Bronchial epithelial cell (primary cell): ENCODE measurements at regions not wholly inside any gene's neighbourhood (a gene's known extent, or its start where the extent isn't known, plus 50 kb on each side); places are given as distances from the start of the nearest gene placed in this dataset.
A peak's percentile ranks its signal among the peaks of the same experiment; 100 is the strongest.

Experiments
- DNase-seq: peaks from one replicate; pipeline ENCODE4 v3.0.0-alpha.2; 2010; ENCODE audit warnings: low read depth
- FAIRE-seq: peaks from 2 replicates; lab custom pipeline; 2011; peaks lifted over from hg19 to GRCh38; lab: Jason Lieb, UNC
- H3K27me3 ChIP-seq: 2 replicates; pipeline ENCODE4 v1.5.1; 2011; ENCODE audit warnings: low read length; ENCODE audit not compliant: control insufficient read depth, insufficient read depth
- H3K36me3 ChIP-seq: 2 replicates; pipeline ENCODE4 v1.5.1; 2011; ENCODE audit warnings: low read length; ENCODE audit not compliant: control insufficient read depth, insufficient read depth
- H3K4me3 ChIP-seq: 2 replicates; pipeline ENCODE4 v1.5.1; 2011; ENCODE audit warnings: mild to moderate bottlenecking, low read depth, low read length, control low read depth
- TF ChIP-seq, protein P1 (sequence below): IDR thresholded peaks from 2 replicates; pipeline ENCODE4 v1.5.1; 2011; ENCODE audit warnings: mild to moderate bottlenecking, moderate library complexity, low read length, control low read depth, inconsistent platforms; ENCODE audit not compliant: insufficient read depth, severe bottlenecking

DNA sequence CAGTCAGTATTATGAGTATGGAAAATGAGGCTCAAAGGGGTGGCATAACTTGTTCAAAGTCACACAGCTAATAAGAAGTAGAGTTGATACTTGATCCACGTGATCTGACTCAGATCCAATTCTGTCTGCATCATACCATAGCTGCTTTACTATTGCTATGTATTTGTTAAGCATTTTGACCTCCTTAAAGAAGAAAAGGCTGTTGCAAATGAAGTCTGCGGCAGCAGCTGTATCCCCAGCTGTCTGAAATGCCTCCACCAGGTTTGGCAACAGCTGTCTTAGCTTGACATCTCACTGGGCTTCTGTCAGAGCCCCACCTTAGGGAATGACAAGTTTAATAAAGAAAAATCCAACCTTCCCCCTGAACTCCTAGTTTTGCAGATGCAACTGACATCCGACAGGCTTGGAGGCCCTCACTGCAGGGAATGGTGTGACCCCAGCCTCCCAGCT is 75.6 kb upstream of the SLC44A1 start:
- DNase-seq = peak; percentile 17
- no peak for FAIRE-seq

DNA sequence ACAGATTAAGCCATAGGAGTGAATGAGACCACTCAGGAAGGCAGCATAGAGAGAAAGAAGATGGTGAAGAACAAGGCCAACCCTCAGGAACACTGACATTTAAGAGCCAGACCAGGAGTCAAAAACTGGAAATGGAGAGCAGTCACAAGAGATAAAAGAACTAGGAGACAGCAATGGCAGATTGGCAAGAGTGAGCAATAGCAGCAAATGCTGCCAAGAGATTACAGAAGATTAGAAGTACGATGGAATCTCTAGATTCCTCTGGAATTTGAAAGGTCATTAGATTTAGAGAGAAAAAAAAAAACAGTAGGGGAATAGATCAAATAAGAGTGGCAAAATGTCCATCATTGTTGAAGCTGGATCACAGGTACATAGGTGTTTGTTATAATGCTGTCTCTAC is 73.4 kb upstream of the SLC44A1 start:
- TF ChIP-seq, protein P1, sequence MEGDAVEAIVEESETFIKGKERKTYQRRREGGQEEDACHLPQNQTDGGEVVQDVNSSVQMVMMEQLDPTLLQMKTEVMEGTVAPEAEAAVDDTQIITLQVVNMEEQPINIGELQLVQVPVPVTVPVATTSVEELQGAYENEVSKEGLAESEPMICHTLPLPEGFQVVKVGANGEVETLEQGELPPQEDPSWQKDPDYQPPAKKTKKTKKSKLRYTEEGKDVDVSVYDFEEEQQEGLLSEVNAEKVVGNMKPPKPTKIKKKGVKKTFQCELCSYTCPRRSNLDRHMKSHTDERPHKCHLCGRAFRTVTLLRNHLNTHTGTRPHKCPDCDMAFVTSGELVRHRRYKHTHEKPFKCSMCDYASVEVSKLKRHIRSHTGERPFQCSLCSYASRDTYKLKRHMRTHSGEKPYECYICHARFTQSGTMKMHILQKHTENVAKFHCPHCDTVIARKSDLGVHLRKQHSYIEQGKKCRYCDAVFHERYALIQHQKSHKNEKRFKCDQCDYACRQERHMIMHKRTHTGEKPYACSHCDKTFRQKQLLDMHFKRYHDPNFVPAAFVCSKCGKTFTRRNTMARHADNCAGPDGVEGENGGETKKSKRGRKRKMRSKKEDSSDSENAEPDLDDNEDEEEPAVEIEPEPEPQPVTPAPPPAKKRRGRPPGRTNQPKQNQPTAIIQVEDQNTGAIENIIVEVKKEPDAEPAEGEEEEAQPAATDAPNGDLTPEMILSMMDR = no peak
- FAIRE-seq = no peak

More for the DNA sequence above, 75.6 kb upstream of the SLC44A1 start:
- TF ChIP-seq, protein P1 = no peak
- Histone ChIP-seq H3K4me3 (no peak overlapping the region), H3K36me3 (no peaks in the 10 kb centered on the region), H3K27me3 (no peaks in the 10 kb centered on the region)

DNA sequence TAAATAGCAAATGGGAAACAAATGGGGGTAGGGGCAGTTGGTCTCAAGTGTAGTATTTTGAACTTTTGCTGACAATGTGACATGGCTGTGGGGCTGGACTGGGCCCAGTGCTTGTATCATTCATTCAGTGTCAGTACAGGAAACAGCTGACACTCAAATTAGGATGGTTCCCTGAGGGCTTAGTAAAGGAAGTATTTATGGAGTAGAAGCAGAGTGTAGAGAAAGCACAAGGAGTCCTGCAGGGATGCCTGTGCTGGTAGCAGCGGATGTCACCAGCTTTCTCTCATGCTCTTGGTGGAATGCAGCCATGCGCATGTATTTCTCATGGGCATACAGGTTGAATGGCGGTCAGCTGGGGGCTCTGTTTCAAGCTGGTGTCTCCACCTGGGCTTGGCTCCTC is 72.9 kb upstream of the SLC44A1 start:
- H3K36me3 ChIP-seq = no peaks in the 10 kb centered on the region
- no peak overlapping the region for H3K4me3 ChIP-seq
- TF ChIP-seq, protein P1 = no peak
- FAIRE-seq (no peak), DNase-seq (no peak)
- H3K27me3 ChIP-seq = no peaks in the 10 kb centered on the region

More for the DNA sequence above, 73.4 kb upstream of the SLC44A1 start:
- H3K36me3 ChIP-seq = no peaks in the 10 kb centered on the region
- DNase-seq = no peak
- no peak overlapping the region for H3K4me3 ChIP-seq
- no peaks in the 10 kb centered on the region for H3K27me3 ChIP-seq

DNA sequence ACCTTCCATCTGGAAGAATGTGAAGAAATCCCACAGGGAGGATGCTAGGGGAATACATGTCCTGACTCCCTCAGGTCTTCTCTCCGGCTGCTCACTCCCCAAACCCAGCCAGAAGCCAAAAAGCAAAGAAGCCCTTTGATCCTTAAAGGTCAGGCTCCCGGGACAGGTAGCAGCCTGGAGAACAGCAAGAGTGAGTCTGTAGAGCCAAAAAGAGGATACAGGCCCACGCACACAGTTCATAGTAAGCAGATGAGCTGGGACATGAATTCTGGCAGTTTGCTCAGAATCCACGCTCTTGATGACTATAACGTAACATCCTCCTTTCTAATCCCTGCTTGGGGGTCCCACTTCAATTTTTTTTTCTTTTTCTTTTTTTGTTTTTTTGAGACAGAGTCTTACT is 72.0 kb upstream of the SLC44A1 start:
- H3K36me3 ChIP-seq = no peaks in the 10 kb centered on the region
- H3K4me3 ChIP-seq = no peak overlapping the region
- TF ChIP-seq, protein P1 = no peak
- FAIRE-seq (no peak), DNase-seq (no peak)
- H3K27me3 ChIP-seq = no peaks in the 10 kb centered on the region

DNA sequence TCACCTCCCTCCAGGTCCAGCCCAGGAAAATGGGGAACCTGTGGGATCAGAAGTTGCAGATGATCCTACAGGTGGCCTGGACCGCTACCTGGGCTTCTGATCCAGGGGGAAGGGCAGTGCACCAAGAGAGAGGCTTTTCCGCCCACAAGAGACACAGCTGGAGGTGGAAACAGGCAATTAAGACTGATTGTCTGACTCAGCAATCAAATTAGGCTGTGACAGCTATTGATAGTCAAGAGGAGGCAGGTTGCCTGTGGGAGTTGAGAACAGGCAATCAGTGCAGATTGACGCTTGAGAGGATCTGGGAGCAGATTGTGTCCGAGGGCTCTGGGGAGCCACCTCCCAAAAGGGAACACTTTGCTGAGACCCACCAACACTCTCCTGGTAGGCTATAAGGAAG is 71.1 kb upstream of the SLC44A1 start:
- DNase-seq (no peak), FAIRE-seq (no peak)
- no peak overlapping the region for H3K4me3 ChIP-seq
- TF ChIP-seq, protein P1 = no peak
- no peaks in the 10 kb centered on the region for H3K27me3 ChIP-seq
- no peaks in the 10 kb centered on the region for H3K36me3 ChIP-seq

DNA sequence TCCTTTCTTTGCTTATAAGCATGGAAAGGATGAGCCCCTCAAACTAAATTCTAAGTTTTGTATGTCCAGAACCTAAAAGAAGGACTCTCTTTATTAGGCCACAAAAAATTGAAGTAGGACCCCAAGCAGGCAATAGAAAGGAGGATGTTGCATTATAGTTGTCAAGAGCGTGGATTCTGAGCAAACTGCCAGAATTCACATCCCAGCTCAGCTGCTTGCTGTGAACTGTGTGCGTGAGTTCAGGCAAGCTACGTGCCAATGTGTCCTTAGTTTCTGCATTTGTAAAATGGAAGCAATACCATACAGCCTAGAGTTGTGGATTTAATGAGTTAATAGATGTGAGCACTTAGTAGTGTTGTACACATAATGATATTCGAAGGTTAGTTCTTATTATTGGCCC is 70.6 kb upstream of the SLC44A1 start:
- FAIRE-seq = no peak
- no peak for DNase-seq
- no peaks in the 10 kb centered on the region for H3K27me3 ChIP-seq
- no peaks in the 10 kb centered on the region for H3K36me3 ChIP-seq
- no peak overlapping the region for H3K4me3 ChIP-seq
- TF ChIP-seq, protein P1 = no peak
